ENCODE measurements at regions not wholly inside any gene's neighbourhood (a gene's known extent, or its start where the extent isn't known, plus 50 kb on each side); places are given as distances from the start of the nearest gene placed in this dataset.
A peak's percentile ranks its signal among the peaks of the same experiment; 100 is the strongest.

DNA sequence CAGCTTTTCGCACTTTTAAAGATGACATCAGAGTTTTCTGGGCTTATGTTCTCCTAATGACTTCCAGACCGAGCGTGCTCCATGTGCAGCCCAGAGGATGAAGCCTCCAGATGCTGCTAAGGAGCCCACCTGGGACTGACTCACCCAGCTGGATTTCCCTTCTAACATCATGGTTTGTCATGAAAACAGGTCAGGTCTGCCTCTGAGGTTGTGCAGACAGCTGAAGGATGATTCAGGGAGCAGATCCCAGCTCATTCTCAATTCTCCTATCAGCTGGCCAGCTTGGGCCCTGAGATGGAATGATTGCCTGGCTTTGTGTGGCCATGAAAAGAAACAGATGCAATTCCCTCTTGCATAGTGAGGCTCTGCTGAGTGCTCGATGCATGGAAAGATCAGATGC is 123.9 kb upstream of the DUSP10 start:
- ChIA-PET CTCF (interaction anchor here (0.6 kb wide), 1 partner anchor 98 kb away, joined by 3 read pairs; no protein-coding TSS in a partner anchor), POLR2A (no interaction called here)
- Histone ChIP-seq H3K27me3 (ENCODE audit: insufficient read depth) (no peaks in the 10 kb centered on the region), H3K9me3 (no peaks in the 10 kb centered on the region), H3K9me2 (no peaks in the 10 kb centered on the region), H3F3A (replicated peaks; ENCODE audit: insufficient read depth) (no peaks in the 10 kb centered on the region), H3K9ac (no peak overlapping the region), H2AFZ (ENCODE audit: low read depth) (no peak overlapping the region), H3K4me1 (ENCODE audit: control insufficient read depth in 1 of 2, insufficient read depth in 2 of 2, low read depth in 1 of 2, low read length in 1 of 2) (peaks cover 5 to 7% of the 10 kb centered on the region in 2 experiments; a peak in 2 of 4 replicates), H3K27ac (ENCODE audit: low read depth in 2 of 2, low read length in 1 of 2) (no peak overlapping the region), H3K36me3 (replicated peaks in 1 of 2; ENCODE audit: control insufficient read depth in 1 of 2, insufficient read depth in 2 of 2, low read length in 1 of 2) (no peaks in the 10 kb centered on the region), H4K20me1 (ENCODE audit: insufficient read depth) (no peaks in the 10 kb centered on the region), H3K4me3 (ENCODE audit: low read depth in 2 of 2, low read length in 1 of 2) (no peak overlapping the region), H3K4me2 (no peak overlapping the region), H3K79me2 (ENCODE audit: insufficient read depth) (no peaks in the 10 kb centered on the region)
- WGBS (ENCODE audit: low lambda C conversion rate), result 74% methylated on average over 4 of the region's 4 CpGs
- peak; percentile 48 for DNase-seq
- peak; percentile 78 for TF ChIP-seq TCF12 (IDR thresholded peaks at IDR 0.05)
- 0 out of 2 replicates have a peak, but pooled peaks have one; percentile 17 for TF ChIP-seq TEAD4 (IDR thresholded peaks at IDR 0.05; ENCODE audit: borderline replicate concordance, insufficient read depth)
- TF ChIP-seq JUND (IDR thresholded peaks at IDR 0.05), result 0 out of 2 replicates have a peak, but pooled peaks have one; percentile 8
- TF ChIP-seq, protein P1, sequence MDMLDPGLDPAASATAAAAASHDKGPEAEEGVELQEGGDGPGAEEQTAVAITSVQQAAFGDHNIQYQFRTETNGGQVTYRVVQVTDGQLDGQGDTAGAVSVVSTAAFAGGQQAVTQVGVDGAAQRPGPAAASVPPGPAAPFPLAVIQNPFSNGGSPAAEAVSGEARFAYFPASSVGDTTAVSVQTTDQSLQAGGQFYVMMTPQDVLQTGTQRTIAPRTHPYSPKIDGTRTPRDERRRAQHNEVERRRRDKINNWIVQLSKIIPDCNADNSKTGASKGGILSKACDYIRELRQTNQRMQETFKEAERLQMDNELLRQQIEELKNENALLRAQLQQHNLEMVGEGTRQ (IDR thresholded peaks at IDR 0.05; ENCODE audit: borderline replicate concordance, low read depth, low read length), result no peak
- TF ChIP-seq FOSL2 (IDR thresholded peaks at IDR 0.05; ENCODE audit: borderline replicate concordance, low read depth), result no peak
- TF ChIP-seq, protein P2, sequence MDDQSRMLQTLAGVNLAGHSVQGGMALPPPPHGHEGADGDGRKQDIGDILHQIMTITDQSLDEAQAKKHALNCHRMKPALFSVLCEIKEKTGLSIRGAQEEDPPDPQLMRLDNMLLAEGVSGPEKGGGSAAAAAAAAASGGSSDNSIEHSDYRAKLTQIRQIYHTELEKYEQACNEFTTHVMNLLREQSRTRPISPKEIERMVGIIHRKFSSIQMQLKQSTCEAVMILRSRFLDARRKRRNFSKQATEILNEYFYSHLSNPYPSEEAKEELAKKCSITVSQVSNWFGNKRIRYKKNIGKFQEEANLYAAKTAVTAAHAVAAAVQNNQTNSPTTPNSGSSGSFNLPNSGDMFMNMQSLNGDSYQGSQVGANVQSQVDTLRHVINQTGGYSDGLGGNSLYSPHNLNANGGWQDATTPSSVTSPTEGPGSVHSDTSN (IDR thresholded peaks at IDR 0.05), result peak; percentile 33; the same call in 1 of the 2 replicates
- peak in 1 of 2 experiments; percentile 72; a peak in 1 of 4 replicates for TF ChIP-seq EP300 (IDR thresholded peaks at IDR 0.05; ENCODE audit: borderline replicate concordance in 1 of 2, low read depth in 1 of 2, low read length in 1 of 2)
- peak; percentile 77; the same call in 1 of the 2 replicates for TF ChIP-seq RCOR1 (IDR thresholded peaks at IDR 0.05; ENCODE audit: low read length)
- peak; percentile 67 for TF ChIP-seq GATA2 (CRISPR knock-in tag; IDR thresholded peaks at IDR 0.05)

DNA sequence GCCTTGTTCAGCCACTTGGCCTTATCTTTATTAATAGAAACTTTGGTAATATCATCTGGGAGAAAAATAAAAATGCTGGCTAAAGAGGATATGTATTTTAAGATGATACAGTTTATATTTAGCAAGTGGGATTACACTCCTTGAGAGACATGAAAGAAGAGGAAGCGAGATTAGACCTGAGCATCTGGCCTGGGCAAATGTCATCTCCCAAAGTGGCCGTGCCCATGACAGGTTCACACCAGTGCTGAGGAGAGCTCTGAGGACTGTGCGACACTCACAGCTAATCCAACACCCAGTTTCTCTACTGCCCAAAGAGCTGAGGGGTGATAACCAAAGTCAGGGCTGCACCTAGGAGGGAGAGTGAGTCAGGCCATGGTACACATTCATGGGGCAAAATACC is 121.7 kb upstream of the DUSP10 start:
- Histone ChIP-seq H3K36me3 (replicated peaks in 1 of 2; ENCODE audit: control insufficient read depth in 1 of 2, insufficient read depth in 2 of 2, low read length in 1 of 2) (no peaks in the 10 kb centered on the region), H2AFZ (ENCODE audit: low read depth) (no peak overlapping the region), H3K9me3 (no peaks in the 10 kb centered on the region), H4K20me1 (ENCODE audit: insufficient read depth) (no peaks in the 10 kb centered on the region), H3K27ac (ENCODE audit: low read depth in 2 of 2, low read length in 1 of 2) (no peak overlapping the region), H3K4me2 (no peak overlapping the region), H3F3A (replicated peaks; ENCODE audit: insufficient read depth) (no peaks in the 10 kb centered on the region), H3K27me3 (ENCODE audit: insufficient read depth) (no peaks in the 10 kb centered on the region), H3K9me2 (no peaks in the 10 kb centered on the region), H3K79me2 (ENCODE audit: insufficient read depth) (no peaks in the 10 kb centered on the region), H3K9ac (no peak overlapping the region), H3K4me3 (ENCODE audit: low read depth in 2 of 2, low read length in 1 of 2) (no peak overlapping the region), H3K4me1 (ENCODE audit: control insufficient read depth in 1 of 2, insufficient read depth in 2 of 2, low read depth in 1 of 2, low read length in 1 of 2) (peaks cover 3 to 7% of the 10 kb centered on the region in 2 experiments; a peak in 2 of 4 replicates)
- ChIA-PET CTCF (interaction anchor here (0.6 kb wide), 1 partner anchor 592 kb away, joined by 3 read pairs; no protein-coding TSS in a partner anchor), POLR2A (no interaction called here)
- TF ChIP-seq, protein P3, sequence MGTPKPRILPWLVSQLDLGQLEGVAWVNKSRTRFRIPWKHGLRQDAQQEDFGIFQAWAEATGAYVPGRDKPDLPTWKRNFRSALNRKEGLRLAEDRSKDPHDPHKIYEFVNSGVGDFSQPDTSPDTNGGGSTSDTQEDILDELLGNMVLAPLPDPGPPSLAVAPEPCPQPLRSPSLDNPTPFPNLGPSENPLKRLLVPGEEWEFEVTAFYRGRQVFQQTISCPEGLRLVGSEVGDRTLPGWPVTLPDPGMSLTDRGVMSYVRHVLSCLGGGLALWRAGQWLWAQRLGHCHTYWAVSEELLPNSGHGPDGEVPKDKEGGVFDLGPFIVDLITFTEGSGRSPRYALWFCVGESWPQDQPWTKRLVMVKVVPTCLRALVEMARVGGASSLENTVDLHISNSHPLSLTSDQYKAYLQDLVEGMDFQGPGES (IDR thresholded peaks at IDR 0.05; ENCODE audit: low read depth, low read length), result no peak
- TF ChIP-seq, protein P4, sequence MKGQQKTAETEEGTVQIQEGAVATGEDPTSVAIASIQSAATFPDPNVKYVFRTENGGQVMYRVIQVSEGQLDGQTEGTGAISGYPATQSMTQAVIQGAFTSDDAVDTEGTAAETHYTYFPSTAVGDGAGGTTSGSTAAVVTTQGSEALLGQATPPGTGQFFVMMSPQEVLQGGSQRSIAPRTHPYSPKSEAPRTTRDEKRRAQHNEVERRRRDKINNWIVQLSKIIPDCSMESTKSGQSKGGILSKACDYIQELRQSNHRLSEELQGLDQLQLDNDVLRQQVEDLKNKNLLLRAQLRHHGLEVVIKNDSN (IDR thresholded peaks at IDR 0.05; ENCODE audit: borderline replicate concordance, low read depth), result no peak
- TF ChIP-seq MEF2A (IDR thresholded peaks at IDR 0.05; ENCODE audit: borderline replicate concordance, low read depth), result no peak
- TF ChIP-seq CHD2 (IDR thresholded peaks at IDR 0.05; ENCODE audit: low read length, partially characterized antibody), result no peak
- no peak for TF ChIP-seq RFX5 (IDR thresholded peaks at IDR 0.05; ENCODE audit: low read length)
- no peak for TF ChIP-seq TAF1 (IDR thresholded peaks at IDR 0.05; ENCODE audit: borderline replicate concordance, low read depth, low read length)
- TF ChIP-seq SMC3 (IDR thresholded peaks at IDR 0.05; ENCODE audit: low read depth, low read length), result no peak
- TF ChIP-seq, protein P5, sequence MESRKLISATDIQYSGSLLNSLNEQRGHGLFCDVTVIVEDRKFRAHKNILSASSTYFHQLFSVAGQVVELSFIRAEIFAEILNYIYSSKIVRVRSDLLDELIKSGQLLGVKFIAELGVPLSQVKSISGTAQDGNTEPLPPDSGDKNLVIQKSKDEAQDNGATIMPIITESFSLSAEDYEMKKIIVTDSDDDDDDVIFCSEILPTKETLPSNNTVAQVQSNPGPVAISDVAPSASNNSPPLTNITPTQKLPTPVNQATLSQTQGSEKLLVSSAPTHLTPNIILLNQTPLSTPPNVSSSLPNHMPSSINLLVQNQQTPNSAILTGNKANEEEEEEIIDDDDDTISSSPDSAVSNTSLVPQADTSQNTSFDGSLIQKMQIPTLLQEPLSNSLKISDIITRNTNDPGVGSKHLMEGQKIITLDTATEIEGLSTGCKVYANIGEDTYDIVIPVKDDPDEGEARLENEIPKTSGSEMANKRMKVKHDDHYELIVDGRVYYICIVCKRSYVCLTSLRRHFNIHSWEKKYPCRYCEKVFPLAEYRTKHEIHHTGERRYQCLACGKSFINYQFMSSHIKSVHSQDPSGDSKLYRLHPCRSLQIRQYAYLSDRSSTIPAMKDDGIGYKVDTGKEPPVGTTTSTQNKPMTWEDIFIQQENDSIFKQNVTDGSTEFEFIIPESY (IDR thresholded peaks at IDR 0.05; ENCODE audit: borderline replicate concordance, low read depth), result no peak
- 69% methylated on average over 3 of the region's 3 CpGs for WGBS (ENCODE audit: low lambda C conversion rate)
- DNase-seq, result no peak
